ENCODE measurements at regions not wholly inside any gene's neighbourhood (a gene's known extent, or its start where the extent isn't known, plus 50 kb on each side); places are given as distances from the start of the nearest gene placed in this dataset.

GRCh38 chr2:235416858-235417499, 76.9 kb upstream of the AGAP1 start:
- Mint-ChIP-seq H3K36me3 (ENCODE audit: low read depth, unreplicated experiment) (no peaks in the 10 kb centered on the region), H3K4me3 (ENCODE audit: unreplicated experiment) (no peak overlapping the region), H3K9me3 (ENCODE audit: unreplicated experiment) (peaks cover 4% of the 10 kb centered on the region), H3K27ac (ENCODE audit: unreplicated experiment) (no peak overlapping the region), H3K4me1 (ENCODE audit: unreplicated experiment) (peaks cover 9% of the 10 kb centered on the region), H3K27me3 (ENCODE audit: unreplicated experiment) (no peaks in the 10 kb centered on the region)
- DNase-seq (ENCODE audit: low spot score): no peak
- TF ChIP-seq, protein P1, sequence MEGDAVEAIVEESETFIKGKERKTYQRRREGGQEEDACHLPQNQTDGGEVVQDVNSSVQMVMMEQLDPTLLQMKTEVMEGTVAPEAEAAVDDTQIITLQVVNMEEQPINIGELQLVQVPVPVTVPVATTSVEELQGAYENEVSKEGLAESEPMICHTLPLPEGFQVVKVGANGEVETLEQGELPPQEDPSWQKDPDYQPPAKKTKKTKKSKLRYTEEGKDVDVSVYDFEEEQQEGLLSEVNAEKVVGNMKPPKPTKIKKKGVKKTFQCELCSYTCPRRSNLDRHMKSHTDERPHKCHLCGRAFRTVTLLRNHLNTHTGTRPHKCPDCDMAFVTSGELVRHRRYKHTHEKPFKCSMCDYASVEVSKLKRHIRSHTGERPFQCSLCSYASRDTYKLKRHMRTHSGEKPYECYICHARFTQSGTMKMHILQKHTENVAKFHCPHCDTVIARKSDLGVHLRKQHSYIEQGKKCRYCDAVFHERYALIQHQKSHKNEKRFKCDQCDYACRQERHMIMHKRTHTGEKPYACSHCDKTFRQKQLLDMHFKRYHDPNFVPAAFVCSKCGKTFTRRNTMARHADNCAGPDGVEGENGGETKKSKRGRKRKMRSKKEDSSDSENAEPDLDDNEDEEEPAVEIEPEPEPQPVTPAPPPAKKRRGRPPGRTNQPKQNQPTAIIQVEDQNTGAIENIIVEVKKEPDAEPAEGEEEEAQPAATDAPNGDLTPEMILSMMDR (IDR thresholded peaks at IDR 0.05; ENCODE audit: unreplicated experiment): no peak

DNA sequence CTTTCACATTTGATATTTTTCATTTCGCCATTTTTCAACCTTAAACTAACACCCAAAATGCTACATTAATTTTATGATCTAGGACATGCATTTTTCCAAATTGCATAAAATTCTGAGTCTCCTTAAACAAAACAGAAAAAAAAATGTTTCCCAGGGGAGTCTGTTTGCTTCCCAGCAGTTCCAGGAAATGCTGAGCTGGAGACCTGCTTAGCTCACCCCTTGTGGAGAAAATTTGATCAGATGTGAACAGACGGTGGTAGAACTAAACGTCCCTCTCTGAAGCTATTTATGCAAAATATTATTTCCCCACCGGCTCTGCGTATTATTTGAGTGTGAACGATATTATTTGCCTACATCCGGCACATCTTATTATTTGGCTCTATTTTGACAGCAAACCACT, 74.9 kb upstream of the AGAP1 start:
- no peak for DNase-seq (ENCODE audit: low spot score)
- H3K27me3 Mint-ChIP-seq (ENCODE audit: unreplicated experiment): no peaks in the 10 kb centered on the region
- H3K27ac Mint-ChIP-seq (ENCODE audit: unreplicated experiment): no peak overlapping the region
- TF ChIP-seq, protein P1 (IDR thresholded peaks at IDR 0.05; ENCODE audit: unreplicated experiment): no peak
- no peak overlapping the region for H3K4me3 Mint-ChIP-seq (ENCODE audit: unreplicated experiment)
- H3K4me1 Mint-ChIP-seq (ENCODE audit: unreplicated experiment): peaks cover 9% of the 10 kb centered on the region
- no peaks in the 10 kb centered on the region for H3K36me3 Mint-ChIP-seq (ENCODE audit: low read depth, unreplicated experiment)
- no peaks in the 10 kb centered on the region for H3K9me3 Mint-ChIP-seq (ENCODE audit: unreplicated experiment)

- H3K27me3 Mint-ChIP-seq (ENCODE audit: unreplicated experiment): no peaks in the 10 kb centered on the region
- H3K27ac Mint-ChIP-seq (ENCODE audit: unreplicated experiment): no peak overlapping the region
- H3K36me3 Mint-ChIP-seq (ENCODE audit: low read depth, unreplicated experiment): no peaks in the 10 kb centered on the region
- DNase-seq (ENCODE audit: low spot score): no peak
- H3K4me3 Mint-ChIP-seq (ENCODE audit: unreplicated experiment): no peak overlapping the region
- TF ChIP-seq, protein P1 (IDR thresholded peaks at IDR 0.05; ENCODE audit: unreplicated experiment): no peak
- peaks cover 9% of the 10 kb centered on the region for H3K4me1 Mint-ChIP-seq (ENCODE audit: unreplicated experiment)
- no peaks in the 10 kb centered on the region for H3K9me3 Mint-ChIP-seq (ENCODE audit: unreplicated experiment)
Measured at GRCh38 chr2:235419996-235420395, 73.8 kb upstream of the AGAP1 start.

DNA sequence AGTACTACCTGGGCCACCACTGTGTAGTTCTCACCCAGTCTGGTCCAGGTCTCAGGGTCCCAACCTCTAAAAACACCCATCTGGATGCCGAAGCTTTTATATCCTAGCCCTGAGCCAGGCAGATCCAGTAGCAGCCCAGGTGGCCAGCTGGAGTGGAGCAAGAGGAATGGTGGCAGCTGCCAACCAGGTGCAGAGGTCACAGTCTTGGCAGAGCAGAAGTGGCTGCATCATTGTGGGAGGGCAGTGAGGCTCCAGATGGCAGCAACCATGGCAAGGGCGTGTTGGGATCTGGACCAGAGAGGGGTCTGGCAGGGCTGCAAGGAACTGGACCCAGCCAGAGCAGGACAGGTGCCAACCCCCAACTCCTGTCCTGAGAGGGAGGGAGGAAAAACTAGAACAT, 72.2 kb upstream of the AGAP1 start:
- TF ChIP-seq, protein P1 (IDR thresholded peaks at IDR 0.05; ENCODE audit: unreplicated experiment): no peak
- no peaks in the 10 kb centered on the region for H3K36me3 Mint-ChIP-seq (ENCODE audit: low read depth, unreplicated experiment)
- no peaks in the 10 kb centered on the region for H3K27me3 Mint-ChIP-seq (ENCODE audit: unreplicated experiment)
- H3K9me3 Mint-ChIP-seq (ENCODE audit: unreplicated experiment): no peaks in the 10 kb centered on the region
- DNase-seq (ENCODE audit: low spot score): no peak
- H3K4me3 Mint-ChIP-seq (ENCODE audit: unreplicated experiment): no peak overlapping the region
- no peak overlapping the region for H3K27ac Mint-ChIP-seq (ENCODE audit: unreplicated experiment)
- H3K4me1 Mint-ChIP-seq (ENCODE audit: unreplicated experiment): peaks cover 9% of the 10 kb centered on the region

DNA sequence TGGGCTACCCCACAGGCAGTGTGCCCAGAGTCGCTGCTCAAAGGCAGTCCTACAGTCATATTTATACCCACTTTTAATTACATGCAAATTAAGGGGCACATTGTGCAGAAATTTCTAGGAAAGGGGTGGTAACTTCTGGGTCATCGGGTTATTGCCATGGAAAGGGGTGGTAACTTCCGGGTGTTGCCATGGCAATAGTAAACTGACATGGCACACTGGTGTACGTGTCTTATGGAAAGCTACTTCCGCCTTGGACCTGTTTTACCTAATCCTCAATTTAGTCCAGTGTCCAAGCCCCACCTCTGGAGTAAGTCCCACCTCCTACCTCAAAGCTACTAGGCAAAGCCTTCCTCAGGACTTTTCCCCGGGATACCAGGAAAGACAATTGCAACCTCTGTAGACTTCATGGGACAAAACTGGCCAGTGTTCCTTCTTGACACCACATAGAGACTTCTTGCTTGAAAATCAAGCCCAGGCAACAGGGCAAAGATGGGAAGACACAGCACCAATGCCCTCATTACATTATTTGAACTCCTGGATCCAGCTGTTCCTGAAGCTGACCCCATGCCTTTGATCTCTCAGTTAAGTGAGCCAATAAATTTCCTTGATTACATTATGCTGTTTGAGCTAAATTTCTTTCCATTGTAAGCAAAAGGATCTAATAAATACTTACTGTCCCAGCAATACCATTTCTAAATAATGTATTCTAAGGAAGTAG, 63.3 kb upstream of the AGAP1 start:
- Mint-ChIP-seq H3K27me3 (ENCODE audit: unreplicated experiment) (no peaks in the 10 kb centered on the region), H3K4me1 (ENCODE audit: unreplicated experiment) (no peaks in the 10 kb centered on the region), H3K36me3 (ENCODE audit: low read depth, unreplicated experiment) (no peaks in the 10 kb centered on the region), H3K27ac (ENCODE audit: unreplicated experiment) (no peak overlapping the region), H3K4me3 (ENCODE audit: unreplicated experiment) (no peak overlapping the region), H3K9me3 (ENCODE audit: unreplicated experiment) (no peaks in the 10 kb centered on the region)
- TF ChIP-seq, protein P1 (IDR thresholded peaks at IDR 0.05; ENCODE audit: unreplicated experiment): no peak
- DNase-seq (ENCODE audit: low spot score): no peak

Measured in endothelial cell (in vitro differentiated cells).